Activated CD8-positive, alpha-beta T cell treated with anti-CD3 and anti-CD28 coated beads for 36 hours (primary cell): ENCODE measurements at regions not wholly inside any gene's neighbourhood (a gene's known extent, or its start where the extent isn't known, plus 50 kb on each side); places are given as distances from the start of the nearest gene placed in this dataset.

ENCODE experiments used
- ATAC-seq: fragments of 200-7000 bp; cut with Tn5 transposase; one replicate; pipeline ENCODE4 v1.10.0; 2021; ENCODE audit warnings: mild to moderate bottlenecking, moderate library complexity
- CTCF ChIA-PET: fragments of 350-600 bp; sonication (Branson Sonifier 250); formaldehyde crosslinking; loops from one replicate; lab custom pipeline; 2021; ENCODE audit warnings: antibody characterized with exemption; lab: Charles Lee
- POLR2A ChIA-PET: fragments of 350-600 bp; sonication (Branson Sonifier 250); formaldehyde crosslinking; loops from one replicate; lab custom pipeline; 2021; ENCODE audit warnings: antibody characterized with exemption; lab: Charles Lee
- DNase-seq: peaks from one replicate; pipeline ENCODE4 v3.0.0-alpha.2; 2020
- H3K27ac Mint-ChIP-seq: one replicate; pipeline ENCODE4 v1.8.0; 2021; ENCODE audit warnings: mild to moderate bottlenecking, mixed read lengths
- H3K27me3 Mint-ChIP-seq: one replicate; pipeline ENCODE4 v1.8.0; 2021; ENCODE audit warnings: mixed read lengths
- H3K36me3 Mint-ChIP-seq: one replicate; pipeline ENCODE4 v1.8.0; 2021; ENCODE audit warnings: low read depth, mixed read lengths
- H3K4me1 Mint-ChIP-seq: one replicate; pipeline ENCODE4 v1.8.0; 2021; ENCODE audit warnings: low read depth, mixed read lengths
- H3K4me3 Mint-ChIP-seq: one replicate; pipeline ENCODE4 v1.8.0; 2021; ENCODE audit warnings: mild to moderate bottlenecking, moderate library complexity, mixed read lengths
- H3K9me3 Mint-ChIP-seq: one replicate; pipeline ENCODE4 v1.8.0; 2021; ENCODE audit warnings: mixed read lengths
- intact Hi-C: fragments of 100-400 bp; cut with micrococcal nuclease; formaldehyde crosslinking; loops from one replicate; pipeline ENCODE4 v1.10.0; 2022
- TF ChIP-seq, protein P1 (sequence below): fragments of 200-600 bp; IDR thresholded peaks from one replicate; pipeline ENCODE4 v1.8.0; 2022; ENCODE audit warnings: antibody characterized with exemption, mild to moderate bottlenecking

- H3K27ac Mint-ChIP-seq, result no peak overlapping the region
- CTCF ChIA-PET, result no interaction called here
- intact Hi-C loops, result no loop called here
Measured at GRCh38 chr20:51906049-51906448, 103.7 kb upstream of the SALL4 start.

DNA sequence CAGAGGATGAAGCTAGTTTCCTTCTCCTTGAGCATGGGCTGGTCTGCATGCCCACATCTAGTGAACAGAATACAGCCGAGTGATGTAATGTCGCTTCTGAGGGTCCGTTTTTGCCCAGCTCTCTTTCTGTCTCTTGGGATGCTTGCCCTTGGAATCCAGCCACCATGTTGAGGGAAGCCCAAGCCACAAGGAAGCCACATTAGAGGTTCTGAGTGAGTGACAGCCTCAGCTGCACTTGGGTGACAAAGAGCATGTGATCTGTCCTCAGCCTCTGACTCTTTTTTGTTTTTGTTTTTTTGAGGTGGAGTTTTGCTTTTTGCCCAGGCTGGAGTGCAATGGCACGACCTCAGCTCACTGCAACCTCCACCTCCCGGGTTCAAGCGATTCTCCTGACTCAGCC lies 100.6 kb upstream of the SALL4 start:
- intact Hi-C loops, result no loop called here
- CTCF ChIA-PET, result no interaction called here
- ATAC-seq, result no peak
- Mint-ChIP-seq H3K9me3 (no peaks in the 10 kb centered on the region), H3K4me3 (no peak overlapping the region), H3K27me3 (peaks cover 10% of the 10 kb centered on the region), H3K36me3 (no peaks in the 10 kb centered on the region), H3K4me1 (no peaks in the 10 kb centered on the region), H3K27ac (no peak overlapping the region)
- POLR2A ChIA-PET, result no interaction called here
- DNase-seq, result no peak
- TF ChIP-seq, protein P1, sequence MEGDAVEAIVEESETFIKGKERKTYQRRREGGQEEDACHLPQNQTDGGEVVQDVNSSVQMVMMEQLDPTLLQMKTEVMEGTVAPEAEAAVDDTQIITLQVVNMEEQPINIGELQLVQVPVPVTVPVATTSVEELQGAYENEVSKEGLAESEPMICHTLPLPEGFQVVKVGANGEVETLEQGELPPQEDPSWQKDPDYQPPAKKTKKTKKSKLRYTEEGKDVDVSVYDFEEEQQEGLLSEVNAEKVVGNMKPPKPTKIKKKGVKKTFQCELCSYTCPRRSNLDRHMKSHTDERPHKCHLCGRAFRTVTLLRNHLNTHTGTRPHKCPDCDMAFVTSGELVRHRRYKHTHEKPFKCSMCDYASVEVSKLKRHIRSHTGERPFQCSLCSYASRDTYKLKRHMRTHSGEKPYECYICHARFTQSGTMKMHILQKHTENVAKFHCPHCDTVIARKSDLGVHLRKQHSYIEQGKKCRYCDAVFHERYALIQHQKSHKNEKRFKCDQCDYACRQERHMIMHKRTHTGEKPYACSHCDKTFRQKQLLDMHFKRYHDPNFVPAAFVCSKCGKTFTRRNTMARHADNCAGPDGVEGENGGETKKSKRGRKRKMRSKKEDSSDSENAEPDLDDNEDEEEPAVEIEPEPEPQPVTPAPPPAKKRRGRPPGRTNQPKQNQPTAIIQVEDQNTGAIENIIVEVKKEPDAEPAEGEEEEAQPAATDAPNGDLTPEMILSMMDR, result no peak

More at GRCh38 chr20:51906049-51906448, 103.7 kb upstream of the SALL4 start:
- Mint-ChIP-seq H3K27me3 (peaks cover 9% of the 10 kb centered on the region), H3K36me3 (no peaks in the 10 kb centered on the region), H3K4me3 (no peak overlapping the region), H3K9me3 (no peaks in the 10 kb centered on the region), H3K4me1 (no peaks in the 10 kb centered on the region)
- TF ChIP-seq, protein P1, result no peak
- POLR2A ChIA-PET, result no interaction called here
- DNase-seq (no peak), ATAC-seq (no peak)

DNA sequence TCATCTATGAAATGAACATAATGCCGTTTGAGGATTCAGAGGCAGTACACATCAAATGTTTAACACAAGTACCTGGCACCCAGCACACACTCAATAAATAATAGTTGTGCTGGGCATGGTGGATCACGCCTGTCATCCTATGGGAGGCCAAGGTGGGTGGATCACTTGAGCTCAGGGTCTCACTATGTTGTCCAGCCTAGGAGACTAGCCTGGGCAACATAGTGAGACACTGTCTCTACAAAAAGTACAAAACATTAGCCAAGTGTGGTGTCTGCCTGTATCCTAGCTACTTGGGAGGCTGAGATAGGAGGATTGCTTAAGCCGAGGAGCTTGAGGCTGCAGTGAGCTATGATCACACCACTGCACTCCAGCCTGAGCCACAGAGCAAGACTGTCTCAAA lies 98.1 kb upstream of the SALL4 start:
- POLR2A ChIA-PET, result no interaction called here
- Mint-ChIP-seq H3K4me3 (no peak overlapping the region), H3K9me3 (no peaks in the 10 kb centered on the region), H3K36me3 (no peaks in the 10 kb centered on the region), H3K4me1 (no peaks in the 10 kb centered on the region), H3K27ac (no peak overlapping the region), H3K27me3 (peaks cover 3% of the 10 kb centered on the region)
- TF ChIP-seq, protein P1, result no peak
- intact Hi-C loops, result no loop called here
- no peak for DNase-seq
- CTCF ChIA-PET, result no interaction called here
- no peak for ATAC-seq

GRCh38 chr20:51899674-51900073 lies 97.4 kb upstream of the SALL4 start:
- no peaks in the 10 kb centered on the region for H3K4me1 Mint-ChIP-seq
- H3K4me3 Mint-ChIP-seq, result no peak overlapping the region
- ATAC-seq (no peak), DNase-seq (no peak)
- POLR2A ChIA-PET, result no interaction called here
- H3K9me3 Mint-ChIP-seq, result no peaks in the 10 kb centered on the region
- H3K27ac Mint-ChIP-seq, result no peak overlapping the region
- intact Hi-C loops, result no loop called here
- CTCF ChIA-PET, result no interaction called here
- TF ChIP-seq, protein P1, result no peak
- H3K27me3 Mint-ChIP-seq, result peaks cover 3% of the 10 kb centered on the region
- no peaks in the 10 kb centered on the region for H3K36me3 Mint-ChIP-seq

DNA sequence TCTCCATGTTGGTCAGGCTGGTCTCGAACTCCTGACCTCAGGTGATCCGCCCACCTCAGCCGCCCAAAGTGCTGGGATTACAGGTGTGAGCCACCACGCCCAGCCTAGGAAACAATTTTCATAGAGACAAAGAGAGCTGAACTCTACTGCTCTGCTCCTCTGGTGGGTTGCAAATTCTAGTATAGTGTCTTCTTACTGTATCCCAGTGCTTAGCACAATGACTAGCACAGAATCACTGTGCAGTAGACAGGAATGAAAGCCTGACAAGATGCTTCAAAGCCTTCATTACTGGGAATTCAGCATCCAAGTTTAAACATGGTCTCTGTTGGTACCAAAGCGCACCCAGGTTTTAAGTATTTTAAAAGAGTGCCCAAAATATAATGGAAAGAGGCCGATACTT lies 96.5 kb upstream of the SALL4 start:
- H3K4me1 Mint-ChIP-seq, result no peaks in the 10 kb centered on the region
- TF ChIP-seq, protein P1, result no peak
- POLR2A ChIA-PET, result no interaction called here

More for the DNA sequence above, 96.5 kb upstream of the SALL4 start:
- intact Hi-C loops, result no loop called here
- Mint-ChIP-seq H3K27me3 (peaks cover 3% of the 10 kb centered on the region), H3K27ac (no peak overlapping the region), H3K4me3 (no peak overlapping the region), H3K9me3 (no peaks in the 10 kb centered on the region), H3K36me3 (no peaks in the 10 kb centered on the region)
- no peak for ATAC-seq
- CTCF ChIA-PET, result no interaction called here
- DNase-seq, result no peak
